ENCODE measurements at regions not wholly inside any gene's neighbourhood (a gene's known extent, or its start where the extent isn't known, plus 50 kb on each side); places are given as distances from the start of the nearest gene placed in this dataset.
"Not testable (repeated sequence)": the region's sequence is repeated elsewhere in the genome, so short reads cannot be mapped to it uniquely, and the experiment has no call there.

GRCh38 chr2:114018464-114018863 lies 128.6 kb downstream of the ACTR3 start:
- not testable (repeated sequence) for H3K9me3 Mint-ChIP-seq; H3K4me3 Mint-ChIP-seq; H3K27me3 Mint-ChIP-seq; H3K36me3 Mint-ChIP-seq; H3K27ac Mint-ChIP-seq; DNase-seq (ENCODE audit: extremely low spot score, unreplicated experiment); H3K4me1 Mint-ChIP-seq (ENCODE audit: unreplicated experiment)

GRCh38 chr2:114020668-114021067 lies 130.8 kb downstream of the ACTR3 start:
- Mint-ChIP-seq H3K36me3 (no peaks in the 10 kb centered on the region), H3K4me3 (no peak overlapping the region), H3K4me1 (ENCODE audit: unreplicated experiment) (no peaks in the 10 kb centered on the region), H3K9me3 (no peaks in the 10 kb centered on the region), H3K27ac (no peak overlapping the region), H3K27me3 (no peaks in the 10 kb centered on the region)
- no peak for TF ChIP-seq CTCF (conservative IDR thresholded peaks at IDR 0.05)
- DNase-seq (ENCODE audit: extremely low spot score, unreplicated experiment), result no peak

- H3K9me3 Mint-ChIP-seq, result no peaks in the 10 kb centered on the region
- H3K4me1 Mint-ChIP-seq (ENCODE audit: unreplicated experiment), result no peaks in the 10 kb centered on the region
- TF ChIP-seq CTCF (conservative IDR thresholded peaks at IDR 0.05), result no peak
- no peak overlapping the region for H3K27ac Mint-ChIP-seq
- no peaks in the 10 kb centered on the region for H3K27me3 Mint-ChIP-seq
- DNase-seq (ENCODE audit: extremely low spot score, unreplicated experiment), result no peak
- H3K36me3 Mint-ChIP-seq, result no peaks in the 10 kb centered on the region
- no peak overlapping the region for H3K4me3 Mint-ChIP-seq
These were observed 132.6 kb downstream of the ACTR3 start for GRCh38 chr2:114022360-114023085.

GRCh38 chr2:114024326-114024725 lies 134.4 kb downstream of the ACTR3 start:
- Mint-ChIP-seq H3K9me3 (peaks cover 5% of the 10 kb centered on the region), H3K27me3 (no peaks in the 10 kb centered on the region), H3K4me1 (ENCODE audit: unreplicated experiment) (no peaks in the 10 kb centered on the region), H3K36me3 (no peaks in the 10 kb centered on the region), H3K4me3 (no peak overlapping the region), H3K27ac (no peak overlapping the region)
- TF ChIP-seq CTCF (conservative IDR thresholded peaks at IDR 0.05), result no peak
- DNase-seq (ENCODE audit: extremely low spot score, unreplicated experiment), result no peak

GRCh38 chr2:114025030-114025429 lies 135.1 kb downstream of the ACTR3 start:
- Mint-ChIP-seq H3K27me3 (no peaks in the 10 kb centered on the region), H3K4me3 (no peak overlapping the region), H3K27ac (no peak overlapping the region), H3K36me3 (no peaks in the 10 kb centered on the region), H3K4me1 (ENCODE audit: unreplicated experiment) (no peaks in the 10 kb centered on the region), H3K9me3 (peaks cover 5% of the 10 kb centered on the region)
- no peak for DNase-seq (ENCODE audit: extremely low spot score, unreplicated experiment)
- no peak for TF ChIP-seq CTCF (conservative IDR thresholded peaks at IDR 0.05)

- no peak for DNase-seq (ENCODE audit: extremely low spot score, unreplicated experiment)
- no peak overlapping the region for H3K4me3 Mint-ChIP-seq
- H3K36me3 Mint-ChIP-seq, result no peaks in the 10 kb centered on the region
- H3K27ac Mint-ChIP-seq, result no peak overlapping the region
- TF ChIP-seq CTCF (conservative IDR thresholded peaks at IDR 0.05), result no peak
- H3K27me3 Mint-ChIP-seq, result no peaks in the 10 kb centered on the region
- peaks cover 5% of the 10 kb centered on the region for H3K9me3 Mint-ChIP-seq
- no peaks in the 10 kb centered on the region for H3K4me1 Mint-ChIP-seq (ENCODE audit: unreplicated experiment)
These were observed 137.5 kb downstream of the ACTR3 start for GRCh38 chr2:114027437-114027836.

Data from type B pancreatic cell (in vitro differentiated cells).